ENCODE measurements at regions not wholly inside any gene's neighbourhood (a gene's known extent, or its start where the extent isn't known, plus 50 kb on each side); places are given as distances from the start of the nearest gene placed in this dataset.

- TF ChIP-seq MAX (IDR thresholded peaks at IDR 0.05; ENCODE audit: low read depth, low read length) = no peak
- TF ChIP-seq POLR2A (IDR thresholded peaks at IDR 0.05; ENCODE audit: extremely low read depth, insufficient read length) = no peak
- no peak for TF ChIP-seq CTCF (IDR thresholded peaks at IDR 0.05; ENCODE audit: low read depth, low read length)
Observed at GRCh38 chr21:33135925-33136324, 66.0 kb downstream of the OLIG1 start.
